ENCODE measurements at regions not wholly inside any gene's neighbourhood (a gene's known extent, or its start where the extent isn't known, plus 50 kb on each side); places are given as distances from the start of the nearest gene placed in this dataset.

GRCh38 chr2:129872446-129872845 lies 107.0 kb upstream of the RAB6C start:
- no peak overlapping the region for H3K4me2 ChIP-seq (ENCODE audit: insufficient read depth, low read length)
- ATAC-seq, result no peak
- no peak for DNase-seq (ENCODE audit: extremely low read depth in 1 of 4, low spot score in 3 of 4)
- TF ChIP-seq RBM15 (IDR thresholded peaks at IDR 0.05; ENCODE audit: insufficient read depth, low read length) (no peak), FIP1L1 (IDR thresholded peaks at IDR 0.05; ENCODE audit: low read depth, low read length, poor library complexity, severe bottlenecking) (no peak), BRF1 (IDR thresholded peaks at IDR 0.05; ENCODE audit: borderline replicate concordance, extremely low read depth, insufficient read length) (no peak), CREB1 (IDR thresholded peaks at IDR 0.05) (no peak), CREB1 (CRISPR knock-in tag; IDR thresholded peaks at IDR 0.05) (no peak), ZNF764 (CRISPR knock-in tag; IDR thresholded peaks at IDR 0.05; ENCODE audit: low read depth) (no peak), MYNN (IDR thresholded peaks at IDR 0.05) (no peak), MYNN (CRISPR knock-in tag; IDR thresholded peaks at IDR 0.05) (no peak), ESRRA (IDR thresholded peaks at IDR 0.05; ENCODE audit: borderline replicate concordance, low read depth) (no peak), ZNF561 (CRISPR knock-in tag; conservative IDR thresholded peaks at IDR 0.05) (no peak), ZC3H11A (IDR thresholded peaks at IDR 0.05; ENCODE audit: low read depth, low read length) (no peak), COPS2 (conservative IDR thresholded peaks at IDR 0.05) (no peak), RNF2 (IDR thresholded peaks at IDR 0.05) (no peak), STAG1 (CRISPR knock-in tag; IDR thresholded peaks at IDR 0.05; ENCODE audit: borderline replicate concordance) (no peak), ZNF589 (CRISPR knock-in tag; IDR thresholded peaks at IDR 0.05; ENCODE audit: low read depth) (no peak), ZFP30 (CRISPR knock-in tag; IDR thresholded peaks at IDR 0.05; ENCODE audit: borderline replicate concordance) (no peak), TCF7 (IDR thresholded peaks at IDR 0.05; ENCODE audit: borderline replicate concordance) (no peak), DMBX1 (CRISPR knock-in tag; IDR thresholded peaks at IDR 0.05; ENCODE audit: borderline replicate concordance) (no peak), ZBTB49 (CRISPR knock-in tag; IDR thresholded peaks at IDR 0.05; ENCODE audit: borderline replicate concordance) (no peak)
- BruUV-seq (replicated peaks), result no TSS peak
- H3K9ac ChIP-seq (ENCODE audit: insufficient read depth in 1 of 2, low read depth in 2 of 2, low read length in 2 of 2), result no peak overlapping the region
- no peak overlapping the region for H3K4me3 ChIP-seq
- H3K36me3 ChIP-seq (ENCODE audit: control insufficient read depth, insufficient read depth, low read length), result no peaks in the 10 kb centered on the region
- H3K27ac ChIP-seq (ENCODE audit: extremely low read depth, low read depth, low read length), result no peak overlapping the region
- POLR2A ChIA-PET, result no interaction called here
- H4K20me1 ChIP-seq (replicated peaks; ENCODE audit: control insufficient read depth, insufficient read depth, low read length), result no peaks in the 10 kb centered on the region
- CTCF ChIA-PET (ENCODE audit: low intra/inter-chr PET ratio), result no interaction called here
- 18% methylated on average over 4 of the region's 4 CpGs for WGBS (ENCODE audit: insufficient coverage, low coverage, missing lambda C conversion rate)
- FAIRE-seq, result no peak
- no peaks in the 10 kb centered on the region for H3K79me2 ChIP-seq (ENCODE audit: control insufficient read depth, insufficient read depth, low read length)
- intact Hi-C loops (cut with micrococcal nuclease) (no loop called here), in situ Hi-C loops (cut with MboI) (no loop called here)
- H3K4me1 ChIP-seq (replicated peaks in 1 of 2; ENCODE audit: control insufficient read depth in 2 of 2, insufficient read depth in 2 of 2, low read length in 2 of 2), result no peaks in the 10 kb centered on the region; a peak in 2 of 5 replicates
- H3K27me3 ChIP-seq (ENCODE audit: control insufficient read depth in 2 of 2, insufficient read depth in 2 of 2, low read length in 2 of 2), result peaks cover 0 to 3% of the 10 kb centered on the region in 2 experiments; a peak in 1 of 5 replicates
- no peaks in the 10 kb centered on the region for H3K9me1 ChIP-seq (ENCODE audit: control insufficient read depth, insufficient read depth, low read length)
- no peak overlapping the region for H2AFZ ChIP-seq (ENCODE audit: low read depth, low read length)
- H3K9me3 ChIP-seq (replicated peaks; ENCODE audit: control insufficient read depth, insufficient read depth, low read depth, low read length), result no peaks in the 10 kb centered on the region
